H7 (cell line): ENCODE measurements at regions not wholly inside any gene's neighbourhood (a gene's known extent, or its start where the extent isn't known, plus 50 kb on each side); places are given as distances from the start of the nearest gene placed in this dataset.
"Not testable (repeated sequence)": the region's sequence is repeated elsewhere in the genome, so short reads cannot be mapped to it uniquely, and the experiment has no call there.

ENCODE experiments used
- DNase-seq: peaks from one replicate; pipeline ENCODE4 v3.0.0; 2012
- H3K27me3 ChIP-seq: 2 replicates; pipeline ENCODE4 v1.6.0; 2011; ENCODE audit warnings: mild to moderate bottlenecking, low read length; ENCODE audit not compliant: control insufficient read depth, insufficient read depth
- H3K36me3 ChIP-seq: replicated peaks from 2 replicates; pipeline ENCODE4 v1.5.1; 2011; ENCODE audit warnings: low read length; ENCODE audit not compliant: control insufficient read depth, insufficient read depth
- H3K4me3 ChIP-seq: 2 replicates; pipeline ENCODE4 v1.5.1; 2011; ENCODE audit warnings: low read depth, mild to moderate bottlenecking, control low read depth, low read length, moderate library complexity; ENCODE audit not compliant: insufficient read depth

DNA sequence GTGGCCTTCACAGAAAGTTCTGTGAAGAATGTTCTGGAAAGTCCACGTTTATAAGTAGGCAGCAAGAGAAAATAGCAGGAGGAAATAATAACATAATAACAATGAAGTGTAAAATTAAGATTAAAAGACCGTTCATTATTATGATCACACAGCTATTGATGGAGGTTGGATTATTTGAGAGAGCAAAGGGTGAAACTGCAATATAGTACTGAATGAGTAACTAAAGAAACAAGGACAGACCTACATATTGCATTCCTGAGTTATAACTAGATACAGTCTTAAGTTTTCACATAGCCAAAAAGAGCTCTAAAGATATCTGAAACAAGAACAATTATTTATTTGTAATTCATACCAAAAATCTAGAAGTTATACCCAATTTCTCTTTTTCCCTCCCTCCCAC, 122.9 kb upstream of the TMEM164 start:
- Histone ChIP-seq H3K27me3 (no peaks in the 10 kb centered on the region), H3K36me3 (no peaks in the 10 kb centered on the region), H3K4me3 (no peak overlapping the region)
- DNase-seq = no peak

DNA sequence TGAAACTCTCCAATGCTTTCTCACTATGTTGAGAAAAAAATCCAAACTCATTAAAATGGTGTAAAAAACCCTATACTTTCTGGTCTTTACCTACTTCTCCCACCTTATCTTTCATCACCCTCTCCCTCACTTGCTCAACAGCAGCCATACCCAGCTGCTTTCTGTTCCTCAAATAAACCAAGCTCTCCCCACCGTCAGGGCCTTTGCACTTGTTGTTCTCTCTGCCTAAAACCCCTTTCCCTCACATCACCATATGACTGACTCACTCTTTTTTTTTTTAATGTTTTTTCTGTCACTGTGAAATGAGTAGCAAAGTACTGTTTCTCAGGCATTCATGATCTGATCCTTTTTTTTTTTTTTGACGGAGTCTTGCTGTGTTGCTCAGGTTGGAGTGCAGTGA, 122.3 kb upstream of the TMEM164 start:
- no peak for DNase-seq
- H3K36me3 ChIP-seq = no peaks in the 10 kb centered on the region
- H3K4me3 ChIP-seq = no peak overlapping the region
- no peaks in the 10 kb centered on the region for H3K27me3 ChIP-seq

DNA sequence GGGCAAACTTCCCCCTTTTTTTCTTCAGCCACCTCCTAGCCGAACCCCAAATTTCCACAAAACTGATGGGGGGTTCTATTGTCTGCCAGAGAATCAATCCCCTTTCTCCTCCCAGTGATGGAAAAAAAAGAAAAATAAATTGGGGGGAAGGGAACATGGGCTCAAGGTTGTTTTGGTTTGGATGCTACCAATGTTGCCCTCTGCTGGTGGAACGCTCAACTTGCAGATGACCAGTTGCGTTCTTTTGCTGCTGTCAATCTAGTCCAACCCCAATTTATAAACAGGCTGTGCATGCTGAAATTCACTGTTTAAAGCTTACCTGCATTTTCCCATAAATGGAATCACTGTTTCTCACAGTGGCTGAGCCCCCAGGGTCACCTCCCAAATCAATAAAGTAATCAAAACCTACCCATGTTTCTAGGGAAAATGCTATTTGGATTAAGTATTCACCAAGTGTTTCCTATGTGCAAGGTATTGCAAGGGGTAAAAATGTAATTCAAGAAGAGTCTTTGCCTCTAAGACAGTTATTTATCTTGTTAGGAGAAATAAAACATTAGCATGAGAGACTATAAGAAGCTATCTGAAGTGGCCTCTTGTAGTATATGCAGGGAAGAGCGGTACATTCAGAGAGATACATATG, 116.7 kb upstream of the TMEM164 start:
- peak; percentile 46 for DNase-seq
- Histone ChIP-seq H3K36me3 (no peaks in the 10 kb centered on the region), H3K4me3 (no peak overlapping the region), H3K27me3 (no peaks in the 10 kb centered on the region)

GRCh38 chrX:109889289-109890006, 113.5 kb upstream of the TMEM164 start:
- Histone ChIP-seq H3K27me3 (no peaks in the 10 kb centered on the region), H3K36me3 (no peaks in the 10 kb centered on the region), H3K4me3 (no peak overlapping the region)
- no peak for DNase-seq

DNA sequence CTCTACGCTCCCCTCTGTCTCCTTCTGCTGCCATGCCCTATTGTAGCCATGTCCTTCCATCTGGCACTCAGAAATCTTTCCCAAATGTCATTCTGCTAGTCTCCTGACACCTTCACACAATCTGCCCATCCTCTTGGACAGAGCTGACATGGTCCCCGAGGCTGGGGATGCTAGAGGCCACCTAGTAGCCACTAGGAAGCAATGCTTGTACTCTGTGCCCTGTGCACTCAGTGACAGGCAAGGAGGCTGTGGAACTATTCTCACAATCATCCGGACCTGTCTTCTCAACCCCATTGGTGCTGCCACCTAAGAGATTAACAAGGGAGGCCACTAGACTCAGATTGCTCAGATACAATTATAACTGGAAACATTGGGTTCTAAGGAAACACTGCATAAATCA, 112.6 kb upstream of the TMEM164 start:
- H3K4me3 ChIP-seq = no peak overlapping the region
- H3K27me3 ChIP-seq = no peaks in the 10 kb centered on the region
- no peaks in the 10 kb centered on the region for H3K36me3 ChIP-seq
- no peak for DNase-seq

DNA sequence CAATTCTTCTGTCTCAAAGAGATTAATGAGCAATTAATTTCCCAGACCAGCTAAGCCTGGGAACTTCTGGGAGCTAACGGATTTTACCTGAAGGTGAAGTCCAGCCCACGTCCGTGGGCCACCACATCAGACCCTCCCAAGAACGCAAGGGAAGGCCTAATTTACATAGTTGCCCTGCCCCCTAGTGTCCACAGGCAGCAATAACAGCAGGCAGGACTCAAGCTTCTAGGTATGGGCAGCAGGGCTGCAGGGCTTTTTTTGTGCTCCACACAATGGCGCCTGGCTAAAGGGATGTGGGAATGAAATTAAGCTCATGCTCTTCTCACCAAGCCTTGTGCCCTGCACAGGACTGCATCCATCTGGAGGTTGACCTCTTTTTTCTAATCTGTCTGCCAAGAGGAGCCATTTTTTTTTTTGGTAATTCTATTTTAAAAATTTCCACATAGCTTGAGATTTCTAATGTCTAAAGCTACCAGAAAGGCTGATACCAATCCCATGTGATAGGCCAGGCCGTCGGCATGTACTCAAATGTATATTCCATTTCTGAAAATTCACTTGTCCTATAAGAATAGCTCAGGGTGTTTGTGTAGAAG, 111.9 kb upstream of the TMEM164 start:
- DNase-seq = peak; percentile 74
- Histone ChIP-seq H3K27me3 (no peaks in the 10 kb centered on the region), H3K4me3 (no peak overlapping the region), H3K36me3 (no peaks in the 10 kb centered on the region)

GRCh38 chrX:109896024-109896423, 106.9 kb upstream of the TMEM164 start:
- not testable (repeated sequence) for H3K36me3 ChIP-seq, DNase-seq, H3K4me3 ChIP-seq, H3K27me3 ChIP-seq

- Histone ChIP-seq H3K4me3 (no peak overlapping the region), H3K27me3 (no peaks in the 10 kb centered on the region), H3K36me3 (no peaks in the 10 kb centered on the region)
- no peak for DNase-seq
Observed at GRCh38 chrX:109902665-109903064, 100.2 kb upstream of the TMEM164 start.

- H3K27me3 ChIP-seq = no peaks in the 10 kb centered on the region
- H3K36me3 ChIP-seq = no peaks in the 10 kb centered on the region
- peak; percentile 37 for DNase-seq
- H3K4me3 ChIP-seq = no peak overlapping the region
Observed at GRCh38 chrX:109911046-109911445, 91.9 kb upstream of the TMEM164 start.

GRCh38 chrX:109912993-109913392, 89.9 kb upstream of the TMEM164 start:
- not testable (repeated sequence) for H3K4me3 ChIP-seq, H3K36me3 ChIP-seq, DNase-seq

GRCh38 chrX:109914114-109914849, 88.6 kb upstream of the TMEM164 start:
- no peak for DNase-seq
- no peak overlapping the region for H3K4me3 ChIP-seq
- no peaks in the 10 kb centered on the region for H3K27me3 ChIP-seq
- H3K36me3 ChIP-seq = no peaks in the 10 kb centered on the region

More at GRCh38 chrX:109912993-109913392, 89.9 kb upstream of the TMEM164 start:
- not testable (repeated sequence) for H3K27me3 ChIP-seq

DNA sequence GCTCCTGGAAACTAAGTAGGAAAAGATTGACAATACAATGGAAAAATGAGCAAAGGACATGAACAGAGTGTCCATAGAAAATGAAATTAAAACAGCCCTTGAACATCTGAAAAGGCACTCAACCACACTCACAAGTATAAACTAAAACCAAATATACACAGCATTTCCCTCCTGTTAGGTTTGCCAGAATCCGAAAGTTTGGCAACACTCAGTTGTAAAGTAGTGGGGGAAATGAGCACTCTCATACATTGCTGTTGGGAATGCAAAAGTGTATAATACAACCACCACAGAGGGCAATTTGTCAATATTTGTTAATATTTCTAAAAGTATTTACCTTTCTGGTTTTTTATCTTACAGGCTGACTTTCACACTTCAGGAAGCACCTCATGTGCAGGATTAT, 84.2 kb upstream of the TMEM164 start:
- DNase-seq = no peak
- no peaks in the 10 kb centered on the region for H3K36me3 ChIP-seq
- H3K4me3 ChIP-seq = no peak overlapping the region
- H3K27me3 ChIP-seq = no peaks in the 10 kb centered on the region

DNA sequence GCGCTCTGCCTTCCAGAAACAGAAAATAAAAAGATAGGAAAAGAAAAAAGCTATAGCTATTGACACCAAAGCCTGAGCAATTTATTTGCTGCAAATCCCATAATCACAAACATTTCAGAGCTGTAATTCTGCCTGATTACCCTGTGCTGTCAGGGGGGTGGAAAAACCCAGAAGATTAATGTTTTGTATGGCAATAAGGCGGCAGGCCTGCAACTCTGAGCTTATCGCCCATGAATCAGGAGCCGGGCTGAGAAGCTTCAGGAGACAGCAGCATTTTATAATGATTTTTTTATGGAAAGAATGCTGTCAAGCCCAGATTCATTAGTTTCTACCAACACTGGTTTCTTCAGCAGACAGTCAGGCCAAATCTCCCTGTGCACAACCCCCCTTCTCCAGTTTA, 82.6 kb upstream of the TMEM164 start:
- Histone ChIP-seq H3K36me3 (no peaks in the 10 kb centered on the region), H3K4me3 (no peak overlapping the region), H3K27me3 (no peaks in the 10 kb centered on the region)
- no peak for DNase-seq

DNA sequence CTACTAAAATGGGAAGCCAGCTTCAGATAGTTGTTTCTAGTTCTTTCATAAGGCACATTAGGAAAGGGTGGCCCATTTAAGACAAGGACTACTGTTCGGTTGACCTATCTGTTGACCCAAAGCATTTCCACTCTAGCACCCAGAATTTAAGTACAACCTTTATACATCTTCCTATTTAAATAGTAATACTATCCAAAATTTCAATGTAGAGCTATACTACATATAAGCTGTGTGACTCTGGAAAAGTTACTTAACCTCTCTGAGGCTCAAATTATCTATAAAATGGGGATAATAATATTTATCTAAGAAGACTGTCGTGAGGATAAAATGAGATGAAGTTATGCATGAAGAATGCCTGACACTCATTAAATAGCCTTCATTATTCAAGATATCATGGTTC, 82.0 kb upstream of the TMEM164 start:
- no peaks in the 10 kb centered on the region for H3K36me3 ChIP-seq
- no peak for DNase-seq
- H3K4me3 ChIP-seq = no peak overlapping the region
- H3K27me3 ChIP-seq = no peaks in the 10 kb centered on the region

- Histone ChIP-seq H3K36me3 (no peaks in the 10 kb centered on the region), H3K4me3 (no peak overlapping the region), H3K27me3 (no peaks in the 10 kb centered on the region)
- no peak for DNase-seq
Observed at GRCh38 chrX:109922190-109922589, 80.7 kb upstream of the TMEM164 start.
